GM12878 (cell line): ENCODE measurements at regions not wholly inside any gene's neighbourhood (a gene's known extent, or its start where the extent isn't known, plus 50 kb on each side); places are given as distances from the start of the nearest gene placed in this dataset.

Experiments used
- ATAC-seq: fragments of 200-7000 bp; cut with Tn5 transposase; 3 replicates; pipeline ENCODE4 v1.9.1; 2020; ENCODE audit warnings: mild to moderate bottlenecking, moderate library complexity
- BruUV-seq: library from RNA; stranded (reverse); fragments of 400-500 nt; replicated peaks from 2 replicates; lab custom pipeline; 2021; lab: Mats Ljungman, UMichigan
- CTCF ChIA-PET: fragments of 300-600 bp; sonication (Branson Sonifier 250); formaldehyde crosslinking; extraction: SDS; loops from one replicate; lab custom pipeline; 2021; ENCODE audit warnings: inconsistent platforms; lab: Yijun Ruan, JAX
- POLR2A ChIA-PET: fragments of 350-600 bp; formaldehyde crosslinking; extraction: SDS; loops from one replicate; lab custom pipeline; 2021; ENCODE audit warnings: inconsistent platforms; lab: Charles Lee
- RAD21 ChIA-PET: fragments of 300-600 bp; sonication (Branson Sonifier 250); formaldehyde crosslinking; loops from one replicate; lab custom pipeline; 2023; ENCODE audit warnings: antibody characterized with exemption; ENCODE audit not compliant: unreplicated experiment; lab: Charles Lee
- SMC1A ChIA-PET: fragments of 300-600 bp; sonication (Branson Sonifier 250); formaldehyde crosslinking; loops from one replicate; lab custom pipeline; 2023; ENCODE audit not compliant: unreplicated experiment, uncharacterized antibody; lab: Charles Lee
- DNase-seq: peaks from one replicate; pipeline ENCODE4 v3.0.0-alpha.2; 2011; ENCODE audit warnings: low read depth, low spot score
- FAIRE-seq: peaks from 3 replicates; lab custom pipeline; 2011; peaks lifted over from hg19 to GRCh38; lab: Jason Lieb, UNC
- H2AFZ ChIP-seq: 2 replicates; pipeline ENCODE4 v1.6.0; 2011; ENCODE audit warnings: low read depth, low read length, control low read depth; ENCODE audit not compliant: control insufficient read depth
- H3K27ac ChIP-seq: 2 replicates; pipeline ENCODE4 v1.5.1; 2011; ENCODE audit warnings: control low read depth; ENCODE audit not compliant: control insufficient read depth, insufficient read depth
- H3K27me3 ChIP-seq, 2 experiments: replicated peaks in 1 of 2; 2 replicates each; pipeline versions ENCODE4 v1.6.0 to v1.6.1; 2011; ENCODE audit warnings: low read length in 1 of 2; ENCODE audit not compliant: control insufficient read depth in 2 of 2, insufficient read depth in 2 of 2
- H3K36me3 ChIP-seq, 2 experiments: 2 replicates each; pipeline ENCODE4 v1.5.1; 2011; ENCODE audit warnings: low read length in 1 of 2; ENCODE audit not compliant: control insufficient read depth in 2 of 2, insufficient read depth in 2 of 2
- H3K4me1 ChIP-seq: 2 replicates; pipeline ENCODE4 v1.6.1; 2011; ENCODE audit warnings: mild to moderate bottlenecking, low read length, moderate library complexity, mixed read lengths; ENCODE audit not compliant: control insufficient read depth, insufficient read depth
- H3K4me2 ChIP-seq: 2 replicates; pipeline ENCODE4 v1.6.0; 2011; ENCODE audit warnings: control low read depth; ENCODE audit not compliant: control insufficient read depth, insufficient read depth
- H3K4me3 ChIP-seq: fragments of 200-600 bp; sonication (generic); 2 replicates; pipeline ENCODE4 v1.5.1; 2016
- H3K79me2 ChIP-seq: 2 replicates; pipeline ENCODE4 v1.6.0; 2011; ENCODE audit warnings: low read length; ENCODE audit not compliant: control insufficient read depth, insufficient read depth
- H3K9ac ChIP-seq: 2 replicates; pipeline ENCODE4 v1.8.0; 2011; ENCODE audit warnings: low read length, control low read depth, mixed read lengths; ENCODE audit not compliant: control insufficient read depth, insufficient read depth
- H3K9me3 ChIP-seq: replicated peaks from 3 replicates; pipeline ENCODE4 v1.5.1; 2011; ENCODE audit warnings: mild to moderate bottlenecking, low read length; ENCODE audit not compliant: control insufficient read depth, insufficient read depth
- H4K20me1 ChIP-seq: 2 replicates; pipeline ENCODE4 v1.6.0; 2011; ENCODE audit not compliant: control insufficient read depth, insufficient read depth
- BHLHE40 ChIP-seq, 2 experiments: fragments of 450-650 bp in 1 of 2; IDR thresholded peaks; 2 replicates each; pipeline ENCODE4 v1.6.1; 2011 to 2017; ENCODE audit warnings: low read depth in 2 of 2, borderline replicate concordance in 1 of 2, improper control_type of control experiment in 1 of 2, low read length in 1 of 2, mild to moderate bottlenecking in 1 of 2
- CHD1 ChIP-seq: IDR thresholded peaks from 2 replicates; pipeline ENCODE4 v1.6.1; 2012; ENCODE audit warnings: low read depth, low read length, improper control_type of control experiment
- HCFC1 ChIP-seq: fragments of 150-350 bp; IDR thresholded peaks from 2 replicates; pipeline ENCODE4 v1.6.1; 2014; ENCODE audit warnings: low read length
- SPI1 ChIP-seq: IDR thresholded peaks from 2 replicates; pipeline ENCODE4 v1.6.1; 2011; ENCODE audit warnings: low read depth, mild to moderate bottlenecking, low read length, moderate library complexity, borderline replicate concordance; ENCODE audit not compliant: insufficient read depth
- TBL1XR1 ChIP-seq: IDR thresholded peaks from 2 replicates; pipeline ENCODE4 v1.6.1; 2012; ENCODE audit warnings: low read depth, low read length, improper control_type of control experiment
- ZBTB11 ChIP-seq: fragments of 450-650 bp; formaldehyde crosslinking; IDR thresholded peaks from 2 replicates; pipeline ENCODE4 v1.5.0; 2022; ENCODE audit warnings: mild to moderate bottlenecking, missing genetic modification characterization
- WGBS: methylation state at CpG from one replicate; pipeline ENCODE4 v1.1.6; 2016; ENCODE audit warnings: low lambda C conversion rate; ENCODE audit not compliant: insufficient replicate concordance, insufficient coverage; ENCODE audit errors: missing lambda C conversion rate; 5-methylcytosine and 5-hydroxymethylcytosine counted together
- in situ Hi-C: fragments of 300-500 bp; cut with MboI; formaldehyde crosslinking; loops from 9 replicates; pipeline ENCODE4 v1.14.3; 2018; ENCODE audit warnings: mixed read lengths
- intact Hi-C: fragments of 100-400 bp; cut with micrococcal nuclease; formaldehyde crosslinking; loops from one replicate; pipeline ENCODE4 v1.14.2; 2022; ENCODE audit not compliant: unreplicated experiment

- TF ChIP-seq ZBTB11 (CRISPR knock-in tag) (no peak), BHLHE40 (IDR thresholded peaks at IDR 0.05; ENCODE audit: borderline replicate concordance in 1 of 2, low read depth in 2 of 2, low read length in 1 of 2) (0 out of 4 replicates have a peak, but pooled peaks of 1 of the 2 experiments have one; percentile 18), TBL1XR1 (no peak)
These were observed 60.8 kb upstream of the MED13L start (continued) for GRCh38 chr12:116338064-116338846.

- Histone ChIP-seq H2AFZ (no peak overlapping the region), H3K27ac (no peak overlapping the region), H3K27me3 (no peaks in the 10 kb centered on the region), H3K4me3 (no peak overlapping the region), H3K4me1 (peaks cover 28% of the 10 kb centered on the region), H3K36me3 (no peaks in the 10 kb centered on the region), H4K20me1 (no peaks in the 10 kb centered on the region), H3K9me3 (peaks cover 10% of the 10 kb centered on the region; the same call in 2 of the 3 replicates), H3K79me2 (no peaks in the 10 kb centered on the region), H3K9ac (no peak overlapping the region), H3K4me2 (no peak overlapping the region)
- 63% methylated on average over 3 of the region's 3 CpGs for WGBS
- in situ Hi-C loops (no loop called here), intact Hi-C loops (loop anchor here (1.0 to 5.0 kb wide), 5 partner anchors 62 to 358 kb away; partner anchors contain the start of gene MED13L)
- DNase-seq (no peak), ATAC-seq (0 out of 3 replicates have a peak, but pooled peaks have one; percentile 5), FAIRE-seq (no peak)
- RAD21 ChIA-PET, result no interaction called here
- POLR2A ChIA-PET, result interaction anchor here (0.6 to 0.7 kb wide), 2 partner anchors 15 to 220 kb away, joined by 3 read pairs; partner anchors contain the start of gene MAP1LC3B2
- no TSS peak for BruUV-seq
- CTCF ChIA-PET, result interaction anchor here (1.6 kb wide), 1 partner anchor 218 kb away, joined by 4 read pairs; no protein-coding TSS in a partner anchor
- SMC1A ChIA-PET, result no interaction called here
- no peak for TF ChIP-seq CHD1
- TF ChIP-seq SPI1, result peak; percentile 80; the same call in 1 of the 2 replicates
- TF ChIP-seq HCFC1, result no peak
These were observed 61.6 kb upstream of the MED13L start for GRCh38 chr12:116339062-116339461.
